MM.1S (cell line): ENCODE measurements at regions not wholly inside any gene's neighbourhood (a gene's known extent, or its start where the extent isn't known, plus 50 kb on each side); places are given as distances from the start of the nearest gene placed in this dataset.

Experiments
- DNase-seq: peaks from one replicate; pipeline ENCODE4 v3.0.0-alpha.2; 2015
- H2AFZ ChIP-seq: fragments of 300-600 bp; sonication (generic); 2 replicates; pipeline ENCODE4 v1.6.0; 2016; ENCODE audit warnings: antibody characterized with exemption, low read length
- H3F3A ChIP-seq: fragments of 300-600 bp; sonication (generic); 2 replicates; pipeline ENCODE4 v1.6.1; 2016; ENCODE audit warnings: mild to moderate bottlenecking, antibody characterized with exemption, low read length, moderate library complexity, mixed read lengths; ENCODE audit not compliant: insufficient read depth
- H3K27ac ChIP-seq: fragments of 300-600 bp; sonication (generic); 2 replicates; pipeline ENCODE4 v1.5.1; 2016; ENCODE audit warnings: mild to moderate bottlenecking, low read length
- H3K27me3 ChIP-seq: fragments of 300-600 bp; sonication (generic); replicated peaks from 2 replicates; pipeline ENCODE4 v1.6.0; 2016; ENCODE audit warnings: low read length; ENCODE audit not compliant: insufficient read depth
- H3K36me3 ChIP-seq: fragments of 300-600 bp; sonication (generic); replicated peaks from 2 replicates; pipeline ENCODE4 v1.6.1; 2016; ENCODE audit warnings: mild to moderate bottlenecking, low read length, mixed read lengths; ENCODE audit not compliant: insufficient read depth
- H3K4me1 ChIP-seq: fragments of 300-600 bp; sonication (generic); 2 replicates; pipeline ENCODE4 v1.6.1; 2016; ENCODE audit warnings: low read length, mixed read lengths
- H3K4me2 ChIP-seq: fragments of 300-600 bp; sonication (generic); 2 replicates; pipeline ENCODE4 v1.6.0; 2016; ENCODE audit warnings: low read depth, low read length
- H3K4me3 ChIP-seq: fragments of 300-600 bp; sonication (generic); 2 replicates; pipeline ENCODE4 v1.5.1; 2016; ENCODE audit warnings: low read length, mixed read lengths
- H3K79me2 ChIP-seq: fragments of 300-600 bp; sonication (generic); 2 replicates; pipeline ENCODE4 v1.6.1; 2016; ENCODE audit warnings: mixed run types, low read length, mixed read lengths
- H3K9ac ChIP-seq: fragments of 300-600 bp; sonication (generic); 2 replicates; pipeline ENCODE4 v1.6.1; 2016; ENCODE audit warnings: low read length, mixed read lengths
- H3K9me2 ChIP-seq: fragments of 300-600 bp; sonication (generic); replicated peaks from 2 replicates; pipeline ENCODE4 v1.6.1; 2016; ENCODE audit warnings: mild to moderate bottlenecking, low read length, mixed read lengths; ENCODE audit not compliant: insufficient read depth
- H3K9me3 ChIP-seq: fragments of 300-600 bp; sonication (generic); replicated peaks from 2 replicates; pipeline ENCODE4 v1.6.1; 2016; ENCODE audit warnings: mild to moderate bottlenecking, low read length, mixed read lengths; ENCODE audit not compliant: insufficient read depth
- H4K20me1 ChIP-seq: fragments of 300-600 bp; sonication (generic); 2 replicates; pipeline ENCODE4 v1.6.1; 2016; ENCODE audit warnings: mild to moderate bottlenecking, low read length, moderate library complexity, mixed read lengths; ENCODE audit not compliant: insufficient read depth
- EZH2 ChIP-seq: fragments of 300-600 bp; sonication (generic); optimal IDR thresholded peaks from 2 replicates; pipeline ENCODE3; 2017; ENCODE audit warnings: low read depth, mild to moderate bottlenecking, antibody characterized with exemption, low read length, mixed read lengths
- EZH2phosphoT487 ChIP-seq: fragments of 300-600 bp; sonication (generic); IDR thresholded peaks from 2 replicates; pipeline ENCODE4 v1.6.1; 2018; ENCODE audit warnings: antibody characterized with exemption, low read length
- TF ChIP-seq, protein P1 (sequence below): fragments of 300-600 bp; sonication (generic); IDR thresholded peaks from 2 replicates; pipeline ENCODE4 v1.5.1; 2016; ENCODE audit warnings: antibody characterized with exemption, low read length, mixed read lengths

DNA sequence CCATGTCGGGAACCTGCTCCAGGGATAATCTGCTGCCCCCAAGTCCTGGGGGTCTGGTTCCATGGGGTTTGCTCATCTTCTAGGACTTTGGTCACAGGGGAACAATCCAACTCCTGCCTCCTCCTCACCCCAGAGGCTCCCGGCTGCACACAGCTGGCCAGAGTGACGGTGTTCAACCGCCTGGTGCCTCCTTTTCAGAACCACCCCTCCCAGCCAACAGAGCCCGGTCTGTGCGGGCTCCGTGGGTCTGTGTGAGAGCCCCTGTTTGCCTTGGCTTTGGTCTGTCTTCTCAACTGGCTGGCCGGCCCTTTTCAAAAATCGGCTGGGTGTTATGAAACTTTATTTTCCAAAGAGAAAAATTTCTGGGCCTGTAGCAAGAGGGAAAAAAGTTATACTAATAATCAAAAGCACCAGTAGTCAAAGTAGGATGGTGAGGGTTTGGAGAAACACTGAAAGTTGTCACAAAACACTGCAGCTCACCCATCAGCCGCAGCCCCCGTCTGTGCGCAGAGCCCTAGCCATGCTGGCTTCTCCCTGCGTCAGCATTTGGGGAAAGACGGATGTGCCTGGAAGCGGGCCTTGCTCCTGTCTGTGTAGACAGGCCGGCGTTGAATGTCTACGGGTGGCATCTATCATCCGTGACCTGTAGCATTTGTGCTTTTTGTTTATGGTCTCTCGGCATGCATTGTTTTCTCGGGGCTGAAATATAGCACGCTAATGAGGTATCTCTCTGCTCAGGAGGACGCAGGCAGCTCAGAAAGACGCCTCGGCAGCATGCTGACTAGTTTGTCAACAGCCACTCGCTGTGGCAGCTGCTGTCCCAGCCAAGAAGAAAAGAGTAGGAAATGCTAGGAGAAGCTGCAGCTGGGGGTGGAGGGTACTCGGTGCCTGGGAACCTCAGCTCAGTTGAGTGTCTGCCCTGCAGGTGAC, 138.6 kb downstream of the GLI2 start:
- H3K9ac ChIP-seq, result no peak overlapping the region
- no peaks in the 10 kb centered on the region for H3K9me3 ChIP-seq
- H3K4me1 ChIP-seq, result no peaks in the 10 kb centered on the region
- H3K4me3 ChIP-seq, result no peak overlapping the region
- H3K4me2 ChIP-seq, result no peak overlapping the region
- no peak overlapping the region for H2AFZ ChIP-seq
- no peaks in the 10 kb centered on the region for H3K79me2 ChIP-seq
- no peak for TF ChIP-seq EZH2phosphoT487
- TF ChIP-seq, protein P1, sequence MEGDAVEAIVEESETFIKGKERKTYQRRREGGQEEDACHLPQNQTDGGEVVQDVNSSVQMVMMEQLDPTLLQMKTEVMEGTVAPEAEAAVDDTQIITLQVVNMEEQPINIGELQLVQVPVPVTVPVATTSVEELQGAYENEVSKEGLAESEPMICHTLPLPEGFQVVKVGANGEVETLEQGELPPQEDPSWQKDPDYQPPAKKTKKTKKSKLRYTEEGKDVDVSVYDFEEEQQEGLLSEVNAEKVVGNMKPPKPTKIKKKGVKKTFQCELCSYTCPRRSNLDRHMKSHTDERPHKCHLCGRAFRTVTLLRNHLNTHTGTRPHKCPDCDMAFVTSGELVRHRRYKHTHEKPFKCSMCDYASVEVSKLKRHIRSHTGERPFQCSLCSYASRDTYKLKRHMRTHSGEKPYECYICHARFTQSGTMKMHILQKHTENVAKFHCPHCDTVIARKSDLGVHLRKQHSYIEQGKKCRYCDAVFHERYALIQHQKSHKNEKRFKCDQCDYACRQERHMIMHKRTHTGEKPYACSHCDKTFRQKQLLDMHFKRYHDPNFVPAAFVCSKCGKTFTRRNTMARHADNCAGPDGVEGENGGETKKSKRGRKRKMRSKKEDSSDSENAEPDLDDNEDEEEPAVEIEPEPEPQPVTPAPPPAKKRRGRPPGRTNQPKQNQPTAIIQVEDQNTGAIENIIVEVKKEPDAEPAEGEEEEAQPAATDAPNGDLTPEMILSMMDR, result no peak
- TF ChIP-seq EZH2, result no peak
- no peak overlapping the region for H3K27ac ChIP-seq
- H3K36me3 ChIP-seq, result no peaks in the 10 kb centered on the region
- DNase-seq, result no peak
- H3K9me2 ChIP-seq, result no peaks in the 10 kb centered on the region
- H3F3A ChIP-seq, result no peaks in the 10 kb centered on the region
- no peaks in the 10 kb centered on the region for H4K20me1 ChIP-seq
- H3K27me3 ChIP-seq, result peaks cover 9% of the 10 kb centered on the region; the same call in 1 of the 2 replicates

DNA sequence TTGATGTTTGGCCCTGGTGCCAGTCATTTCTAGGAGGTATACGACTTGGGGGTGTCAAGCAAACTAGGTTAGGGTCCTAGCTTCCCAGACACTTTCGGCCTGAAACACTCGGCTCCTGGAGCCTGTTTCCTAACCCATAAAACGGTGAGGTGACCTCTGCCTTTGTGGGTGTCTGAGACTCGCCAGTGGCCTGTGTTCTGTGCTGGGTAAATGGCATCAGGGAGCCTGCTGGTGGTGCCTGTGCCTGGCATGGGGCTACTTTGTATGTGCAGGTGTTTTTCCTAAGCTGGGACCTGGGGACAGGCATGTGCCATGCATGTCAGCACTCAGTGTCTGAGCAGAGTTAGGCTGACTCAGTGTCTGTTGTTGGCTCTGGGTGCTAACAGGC, 139.2 kb downstream of the GLI2 start:
- Histone ChIP-seq H3K4me2 (no peak overlapping the region), H3F3A (no peaks in the 10 kb centered on the region), H3K9me2 (no peaks in the 10 kb centered on the region), H3K9ac (no peak overlapping the region), H3K27me3 (peaks cover 9% of the 10 kb centered on the region; the same call in 1 of the 2 replicates), H3K4me1 (no peaks in the 10 kb centered on the region), H2AFZ (no peak overlapping the region), H3K9me3 (no peaks in the 10 kb centered on the region), H4K20me1 (no peaks in the 10 kb centered on the region), H3K36me3 (no peaks in the 10 kb centered on the region), H3K27ac (no peak overlapping the region), H3K79me2 (no peaks in the 10 kb centered on the region), H3K4me3 (no peak overlapping the region)
- TF ChIP-seq EZH2 (no peak), EZH2phosphoT487 (no peak)
- TF ChIP-seq, protein P1, result no peak
- no peak for DNase-seq

DNA sequence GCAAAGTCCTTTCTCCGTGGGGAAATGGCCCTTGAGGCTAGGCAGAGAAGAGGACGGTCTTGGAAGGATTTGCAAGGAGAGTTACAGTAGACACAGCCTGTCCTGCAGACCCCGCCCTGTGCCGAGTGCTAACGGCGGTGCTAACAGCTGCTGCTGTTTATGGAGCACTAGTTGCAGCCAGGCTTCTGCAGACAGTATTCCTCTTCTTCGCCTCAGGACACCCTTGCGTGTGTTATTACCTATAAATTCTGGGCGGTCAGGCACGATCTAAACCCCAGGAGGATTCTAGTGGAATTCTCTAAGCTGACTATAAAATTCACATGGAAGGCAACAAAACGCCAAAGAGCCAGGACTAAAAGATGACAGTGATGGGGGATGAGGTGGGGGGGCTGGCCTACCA, 139.8 kb downstream of the GLI2 start:
- H3K4me1 ChIP-seq, result no peaks in the 10 kb centered on the region
- H3K9ac ChIP-seq, result no peak overlapping the region
- DNase-seq, result no peak
- TF ChIP-seq, protein P1, result no peak
- TF ChIP-seq EZH2phosphoT487, result no peak
- no peak for TF ChIP-seq EZH2
- H3K79me2 ChIP-seq, result no peaks in the 10 kb centered on the region
- no peak overlapping the region for H2AFZ ChIP-seq
- no peaks in the 10 kb centered on the region for H3F3A ChIP-seq
- H3K9me2 ChIP-seq, result no peaks in the 10 kb centered on the region
- no peaks in the 10 kb centered on the region for H3K36me3 ChIP-seq
- no peaks in the 10 kb centered on the region for H4K20me1 ChIP-seq
- H3K4me2 ChIP-seq, result no peak overlapping the region
- peaks cover 9% of the 10 kb centered on the region; the same call in 1 of the 2 replicates for H3K27me3 ChIP-seq
- H3K27ac ChIP-seq, result no peak overlapping the region
- H3K4me3 ChIP-seq, result no peak overlapping the region
- H3K9me3 ChIP-seq, result no peaks in the 10 kb centered on the region
